Activated CD8-positive, alpha-beta memory T cell treated with anti-CD3 and anti-CD28 coated beads for 1 hour (primary cell): ENCODE measurements at regions not wholly inside any gene's neighbourhood (a gene's known extent, or its start where the extent isn't known, plus 50 kb on each side); places are given as distances from the start of the nearest gene placed in this dataset.

Experiments used
- DNase-seq, 2 donors: peaks; one replicate each; pipeline ENCODE4 v3.0.0-alpha.2; 2020; ENCODE audit warnings: low read depth in 1 of 2; ENCODE audit errors: extremely low read depth in 1 of 2

DNA sequence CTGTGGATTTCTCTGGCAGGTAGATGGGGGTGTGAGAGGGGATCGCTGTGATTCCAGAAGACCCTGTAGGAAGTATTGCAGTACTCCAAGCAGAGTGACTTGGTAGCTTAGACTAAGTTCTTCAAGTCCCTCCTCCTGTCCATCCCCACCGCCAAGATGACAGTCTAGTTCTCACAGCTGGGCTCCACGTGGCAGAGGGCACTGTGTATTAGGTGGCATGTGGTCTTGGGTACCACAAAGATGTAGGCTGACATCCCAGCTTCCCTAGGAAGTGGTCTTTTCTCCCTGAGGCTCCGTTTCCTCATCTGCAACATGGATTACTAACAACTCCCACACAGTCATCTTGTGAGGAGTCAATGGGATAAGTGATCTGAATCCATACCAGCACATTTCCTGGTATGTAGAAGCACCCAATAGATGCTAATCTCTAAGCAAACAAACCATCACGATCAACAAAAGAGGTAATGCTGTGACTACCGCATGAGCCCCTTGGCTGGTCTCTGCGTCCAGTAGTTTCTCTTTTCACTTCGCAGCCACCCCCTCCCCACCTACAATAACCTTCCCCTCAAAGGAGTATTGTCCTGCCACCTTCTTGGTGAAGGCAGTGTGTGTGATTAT is 349.1 kb upstream of the EEF2KMT start:
- no peak for DNase-seq

DNA sequence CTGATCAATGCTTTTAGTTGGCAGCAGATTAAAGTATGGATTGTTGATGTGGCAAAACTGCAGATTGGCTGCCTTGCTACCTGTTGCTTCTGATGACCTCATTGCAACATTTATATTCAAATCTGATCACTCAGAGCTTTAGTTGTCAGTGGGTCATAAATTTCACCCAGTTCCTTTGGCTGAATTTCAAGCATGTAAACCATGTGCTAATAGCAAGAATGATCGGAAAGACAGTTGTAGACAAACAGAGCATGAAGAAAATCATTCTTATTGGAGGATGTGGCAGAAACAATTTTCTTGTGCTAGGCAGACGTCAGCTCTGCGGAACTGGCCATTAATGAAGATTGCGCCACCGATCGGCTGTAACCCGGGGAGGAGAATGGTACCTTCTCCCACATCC is 346.6 kb upstream of the EEF2KMT start:
- no peak for DNase-seq

DNA sequence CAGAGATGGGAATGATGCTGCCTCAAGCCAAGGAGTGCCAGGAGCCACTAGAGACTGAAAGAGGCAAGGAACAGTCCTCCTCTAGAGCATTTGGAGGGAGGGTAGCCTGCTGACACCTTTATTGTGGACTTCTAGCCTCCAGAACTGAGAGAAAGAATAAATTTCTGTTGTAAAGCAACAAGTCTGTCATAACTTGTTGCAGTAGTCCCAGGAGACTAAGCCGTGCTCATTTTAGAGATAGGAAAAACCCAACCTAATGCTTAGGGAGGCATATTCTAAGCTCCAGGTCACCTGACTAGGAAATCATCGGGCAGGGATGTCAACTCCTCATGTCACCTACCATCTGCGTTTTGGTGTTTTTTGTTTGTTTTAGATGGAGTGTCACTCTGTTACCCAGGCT is 345.4 kb upstream of the EEF2KMT start:
- DNase-seq: no peak

DNA sequence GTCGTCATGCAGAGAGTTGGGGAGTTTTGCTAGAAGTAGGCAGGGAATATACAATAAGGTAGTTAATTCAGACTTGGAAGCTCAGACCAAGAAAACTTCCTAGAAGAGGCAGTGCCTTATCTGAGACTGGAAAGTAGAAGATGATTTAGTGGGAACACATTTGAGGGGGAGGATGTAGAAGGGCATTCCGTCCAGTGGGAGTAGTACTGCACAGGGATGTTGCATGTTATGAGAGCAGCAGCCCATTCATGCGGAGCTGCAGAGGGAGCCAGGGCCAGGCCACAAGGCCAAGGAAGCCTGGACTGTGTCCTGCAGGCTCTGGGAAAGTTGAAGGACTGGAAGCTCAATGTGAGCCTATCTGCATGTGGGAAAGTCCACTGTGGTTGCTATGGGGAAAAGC is 344.5 kb upstream of the EEF2KMT start:
- DNase-seq: no peak

DNA sequence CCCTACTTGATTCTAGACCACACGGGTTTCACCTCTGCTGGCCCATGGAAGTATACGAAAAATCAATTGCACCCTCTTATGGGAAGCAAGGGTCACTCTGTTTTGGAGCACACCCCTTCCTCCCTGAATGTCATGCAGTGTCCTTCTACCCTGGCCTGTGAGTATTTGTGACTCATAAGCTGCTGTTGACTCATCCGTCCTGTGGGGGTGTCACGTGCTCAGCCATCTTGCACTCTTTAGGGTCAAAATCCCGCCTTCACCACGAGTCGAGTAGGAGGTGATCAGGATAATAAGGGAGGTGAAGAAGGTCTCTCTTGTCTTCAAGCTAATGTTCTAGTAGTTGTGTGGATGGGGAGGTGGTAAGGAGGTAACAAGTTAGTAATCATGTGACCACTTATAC is 341.0 kb upstream of the EEF2KMT start:
- no peak for DNase-seq

DNA sequence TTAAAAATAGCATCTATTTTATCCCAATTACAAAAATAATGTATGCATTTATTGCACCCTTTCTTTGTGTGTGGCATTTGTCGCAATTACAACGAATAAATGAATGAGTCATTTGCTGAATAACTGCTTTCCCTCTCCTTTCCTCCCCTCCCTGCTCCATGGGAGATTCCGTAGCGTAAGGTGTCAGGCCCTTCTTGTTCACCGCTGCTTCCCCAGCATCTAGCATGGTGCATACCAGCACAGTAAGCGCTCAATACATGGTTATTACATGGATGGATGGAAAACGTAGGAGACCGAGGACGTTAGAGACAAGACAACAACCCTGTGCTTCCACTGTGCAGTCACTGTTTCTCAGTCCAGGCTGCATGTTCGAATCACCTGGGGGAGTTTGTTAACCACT is 336.0 kb upstream of the EEF2KMT start:
- DNase-seq: no peak

DNA sequence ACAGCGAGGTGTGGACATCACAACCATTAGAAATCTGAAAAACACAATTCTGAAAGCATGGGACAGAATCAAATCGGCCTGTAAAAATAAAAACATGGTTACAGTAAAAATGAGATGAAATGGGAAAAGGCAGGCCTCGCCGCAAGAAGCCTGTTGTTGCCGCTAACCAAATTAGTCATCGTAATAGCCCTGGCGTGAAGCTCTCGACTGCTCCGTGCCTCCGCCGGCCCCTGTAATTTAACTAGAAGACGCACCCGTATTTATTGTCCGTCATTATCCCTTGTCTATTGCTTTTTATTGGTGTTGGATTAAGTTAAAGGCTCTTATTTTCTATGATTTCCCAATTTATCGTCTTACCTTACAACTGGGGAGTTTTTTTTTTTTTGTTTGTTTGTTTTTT is 334.6 kb upstream of the EEF2KMT start:
- no peak for DNase-seq

DNA sequence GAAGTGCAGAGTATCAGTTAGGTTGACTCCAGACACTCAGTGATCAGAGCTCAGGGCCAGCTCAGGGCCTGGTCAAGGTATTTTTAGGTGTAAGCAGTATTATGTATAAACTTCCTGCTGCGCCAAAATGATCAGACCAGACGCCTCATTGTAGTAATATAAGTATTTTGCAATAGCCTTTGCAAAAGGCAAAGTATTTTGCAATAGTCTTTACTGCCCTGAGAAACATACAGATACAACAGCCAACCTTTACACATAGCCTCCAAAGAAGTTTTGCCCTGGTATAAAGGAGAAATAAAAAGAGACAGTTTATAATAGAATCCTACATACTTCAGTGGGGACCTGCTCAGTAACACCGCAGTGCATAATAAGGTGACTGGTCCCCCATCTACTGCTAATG is 333.0 kb upstream of the EEF2KMT start:
- DNase-seq: no peak

DNA sequence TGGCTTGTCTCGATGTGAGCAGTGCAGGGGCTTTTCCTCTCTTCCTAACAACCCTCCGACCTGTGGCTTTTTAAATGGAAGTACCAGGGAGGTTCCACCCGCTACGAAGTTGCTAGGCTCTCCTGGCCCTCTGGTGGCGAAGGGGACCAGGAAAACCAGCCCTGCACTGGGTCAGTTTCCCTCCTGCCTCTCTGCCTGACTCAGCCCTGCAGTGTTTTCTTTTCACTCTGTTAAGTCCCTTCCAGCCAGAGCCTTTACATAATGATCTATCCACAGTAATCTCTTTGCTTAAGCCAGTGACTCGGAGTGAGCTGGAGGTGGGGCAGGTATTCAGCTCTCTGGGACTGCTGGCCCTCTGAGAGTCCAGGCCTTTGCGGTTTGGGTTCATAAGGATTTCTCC is 331.3 kb upstream of the EEF2KMT start:
- DNase-seq: no peak

DNA sequence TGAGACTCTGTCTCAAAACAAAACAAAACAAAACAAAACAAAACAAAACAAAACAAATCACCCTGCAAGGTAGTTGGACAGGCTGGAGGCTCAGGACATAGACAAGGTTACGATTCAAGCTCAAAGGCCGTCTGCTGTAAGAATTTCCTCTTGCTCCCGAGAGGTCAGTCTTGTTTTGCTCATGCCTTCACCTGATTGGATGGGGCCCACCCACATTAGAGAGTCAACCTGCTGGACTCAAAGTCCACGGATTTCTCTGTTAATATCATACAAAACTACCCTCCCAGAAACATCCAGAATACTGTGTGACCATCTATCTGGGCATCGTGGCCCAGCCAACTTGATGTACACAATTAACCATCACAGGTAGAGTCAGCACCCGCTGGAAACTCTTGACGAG is 330.0 kb upstream of the EEF2KMT start:
- DNase-seq: no peak

DNA sequence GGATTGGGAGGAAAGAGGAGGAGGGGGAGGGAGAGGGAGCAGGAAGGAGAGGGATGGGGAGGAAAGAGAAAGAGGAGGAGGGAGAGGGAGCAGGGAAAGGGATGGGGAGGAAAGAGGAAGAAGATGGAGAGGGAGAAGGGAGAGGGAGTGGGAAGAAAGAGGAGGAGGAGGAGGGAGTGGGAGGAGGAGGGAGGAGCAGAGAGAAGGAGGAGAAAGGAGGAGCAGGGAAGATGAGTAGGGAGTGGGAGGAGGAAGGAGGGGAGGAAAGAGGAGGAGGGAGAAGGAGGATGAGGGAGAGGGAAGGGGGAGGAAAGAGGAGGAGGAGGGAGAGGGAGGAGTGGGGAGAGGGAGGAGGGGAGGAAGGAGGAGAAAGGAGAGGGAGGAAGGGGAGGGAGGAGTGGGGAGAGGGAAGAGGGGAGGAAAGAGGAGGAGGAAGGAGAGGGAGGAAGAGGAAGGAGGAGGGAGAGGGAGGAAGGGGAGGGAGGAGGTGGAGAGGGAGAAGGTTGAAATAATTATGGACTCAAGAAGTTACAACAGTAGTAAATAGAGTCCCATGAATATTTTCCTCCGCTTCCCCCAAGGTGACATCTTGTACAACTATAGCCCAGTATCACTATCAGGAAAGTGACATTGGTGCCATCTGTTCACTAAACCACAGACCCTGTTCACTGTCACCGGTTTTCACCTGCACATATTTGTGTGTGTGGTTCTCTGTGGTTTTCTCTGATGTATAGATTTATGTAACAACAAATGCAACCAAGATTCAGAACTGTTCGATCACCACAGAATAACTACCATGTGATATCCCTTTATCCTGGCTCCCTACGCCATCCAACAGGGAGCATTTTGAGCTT is 325.3 kb upstream of the EEF2KMT start:
- DNase-seq: no peak

DNA sequence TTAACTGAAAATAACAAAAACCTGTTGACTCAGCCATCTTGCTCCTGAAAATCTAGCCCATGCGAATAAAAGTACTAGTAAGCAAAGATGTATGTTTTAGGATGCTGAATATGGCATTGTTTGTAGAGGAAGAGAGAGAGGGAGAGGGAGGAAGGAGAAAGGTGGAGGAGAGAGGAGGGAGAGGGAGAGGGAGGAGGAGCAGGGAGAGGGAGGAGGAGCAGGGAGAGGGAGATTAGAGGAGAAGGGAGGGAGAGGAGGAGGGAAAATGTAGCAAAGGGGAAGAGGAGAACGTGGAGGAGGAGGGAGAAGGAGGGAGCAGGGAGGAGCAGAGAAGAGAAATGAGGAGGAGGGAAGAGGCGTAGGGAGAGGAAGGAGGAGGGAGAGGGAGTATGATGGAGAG is 324.5 kb upstream of the EEF2KMT start:
- no peak for DNase-seq

DNA sequence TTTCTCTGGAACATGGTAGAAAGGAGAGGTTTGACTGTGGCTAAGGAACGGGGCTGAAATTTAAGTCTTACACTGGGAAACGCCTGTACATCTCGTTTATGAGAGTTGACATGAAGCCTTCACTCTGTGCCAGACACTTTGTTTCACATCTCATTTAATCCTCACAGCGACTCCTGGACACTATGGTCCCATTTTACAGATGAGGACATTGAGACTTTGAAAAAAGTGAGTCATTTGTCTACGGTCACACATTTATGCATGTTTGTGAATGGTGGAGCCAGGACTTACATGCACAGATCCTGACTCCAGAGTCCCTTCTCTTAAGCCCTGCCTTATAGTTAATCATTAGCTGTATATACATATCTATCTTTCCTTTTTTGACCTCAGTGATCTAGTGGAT is 318.4 kb upstream of the EEF2KMT start:
- DNase-seq: no peak

DNA sequence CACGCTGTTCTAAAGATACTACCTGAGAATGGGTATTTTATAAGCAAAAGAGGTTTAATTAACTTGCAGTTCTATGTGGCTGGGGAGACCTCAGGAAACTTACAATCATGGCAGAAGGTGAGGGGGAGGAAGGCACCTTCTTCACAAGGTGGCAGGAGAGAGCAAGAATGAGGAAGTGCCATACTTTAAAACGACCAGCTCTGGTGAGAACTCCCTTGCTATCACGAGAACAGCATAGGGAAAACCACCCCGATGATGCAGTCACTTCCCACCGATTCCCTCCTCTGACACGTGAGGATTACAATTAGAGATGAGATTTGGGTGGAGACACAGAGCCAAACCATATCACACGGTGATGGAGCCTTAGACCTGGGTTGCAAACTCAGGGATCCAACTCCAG is 317.5 kb upstream of the EEF2KMT start:
- DNase-seq: no peak

DNA sequence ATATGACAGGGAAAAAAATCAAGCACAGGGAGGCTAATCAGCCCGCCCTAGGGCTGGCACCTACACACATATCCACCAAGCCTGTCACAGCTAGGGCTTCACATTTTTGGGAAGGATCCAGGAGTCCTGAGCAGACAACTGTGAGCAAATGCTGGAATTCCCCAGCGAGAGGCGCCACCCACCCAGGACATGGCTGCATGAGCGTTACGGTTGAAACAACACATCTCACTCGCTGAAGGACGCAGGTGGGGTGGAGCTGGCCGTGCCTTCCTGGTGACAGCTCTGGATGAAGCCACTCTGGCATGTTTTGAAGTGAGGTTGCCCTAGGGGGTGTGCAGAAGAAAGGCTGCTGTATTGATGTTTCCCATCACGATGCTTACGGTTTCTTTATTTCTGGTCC is 315.1 kb upstream of the EEF2KMT start:
- DNase-seq: no peak

DNA sequence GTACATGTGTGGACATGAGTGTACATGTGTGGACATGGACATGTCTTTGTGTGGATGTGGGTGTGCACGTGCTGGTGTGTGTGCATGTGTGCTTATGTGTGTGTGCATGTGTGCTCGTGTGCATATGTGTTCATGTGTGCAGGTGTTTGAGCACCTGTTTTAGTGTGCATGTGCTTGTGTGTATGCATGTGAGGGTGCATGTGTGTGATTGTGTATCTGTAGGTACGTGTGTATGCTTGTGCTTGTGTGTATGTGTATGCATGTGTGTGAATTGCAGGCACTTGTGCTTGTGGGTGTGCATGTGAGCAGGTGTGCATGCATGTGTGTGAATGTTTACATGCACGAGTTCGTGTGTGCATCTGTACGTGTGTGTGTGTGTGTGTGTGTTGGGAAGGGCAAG is 300.6 kb upstream of the EEF2KMT start:
- DNase-seq: no peak

DNA sequence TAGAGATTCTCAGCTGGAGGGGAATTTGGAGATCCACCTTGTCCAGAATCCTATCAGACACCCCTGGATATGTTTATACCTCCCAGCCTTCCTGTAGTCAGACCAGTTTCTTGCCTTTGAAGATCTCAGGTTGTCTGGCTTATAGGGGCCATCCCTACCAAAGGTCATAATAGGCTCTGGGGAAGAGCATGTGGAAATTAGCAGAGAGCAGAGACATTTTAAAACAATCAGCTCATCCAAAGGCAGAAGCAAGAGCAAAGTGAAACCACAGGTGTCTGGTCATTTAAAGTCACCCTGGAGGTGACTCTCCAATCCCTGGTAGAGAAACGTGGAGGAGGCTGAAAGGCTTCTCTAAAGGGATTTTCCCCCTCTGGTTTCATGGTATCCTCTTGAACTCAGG is 299.3 kb upstream of the EEF2KMT start:
- DNase-seq: no peak

DNA sequence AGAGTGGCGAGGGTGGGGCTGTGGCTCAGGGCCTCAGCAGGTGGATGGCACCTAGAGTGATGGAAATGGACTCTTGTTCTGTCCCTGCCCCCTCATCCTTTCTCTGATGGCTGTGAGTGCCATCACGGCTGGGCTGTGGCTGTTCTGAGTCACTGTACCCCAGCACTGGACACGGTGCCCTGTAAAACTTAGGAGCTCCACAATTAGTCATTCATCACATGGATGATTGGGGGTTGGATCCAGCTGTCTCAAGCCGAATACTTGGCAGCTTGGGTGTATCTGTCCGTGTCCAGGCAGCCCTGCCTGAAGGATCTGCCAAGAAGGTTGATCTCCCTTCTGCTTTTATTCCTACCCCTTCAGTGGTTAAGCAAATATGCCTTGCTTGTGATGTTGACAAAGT is 295.5 kb upstream of the EEF2KMT start:
- DNase-seq: no peak

DNA sequence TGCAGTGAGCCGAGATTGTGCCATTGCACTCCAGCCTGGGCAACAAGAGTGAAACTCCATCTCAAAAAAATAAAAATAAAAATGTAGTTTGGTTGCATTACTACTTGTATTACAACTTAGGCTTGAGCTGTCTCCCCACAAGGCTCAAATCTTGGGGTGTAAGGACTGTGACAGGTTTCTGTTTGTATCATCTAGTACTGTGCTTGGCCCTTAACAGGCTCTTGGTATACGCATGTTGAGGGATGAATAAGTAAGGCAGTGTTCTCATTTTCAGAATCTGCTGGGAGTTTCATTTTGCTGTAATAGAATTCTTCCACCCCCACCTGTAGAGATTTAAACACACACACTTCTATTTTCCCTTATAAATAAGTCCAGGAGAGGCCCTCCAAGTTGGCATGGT is 289.4 kb upstream of the EEF2KMT start:
- no peak for DNase-seq

DNA sequence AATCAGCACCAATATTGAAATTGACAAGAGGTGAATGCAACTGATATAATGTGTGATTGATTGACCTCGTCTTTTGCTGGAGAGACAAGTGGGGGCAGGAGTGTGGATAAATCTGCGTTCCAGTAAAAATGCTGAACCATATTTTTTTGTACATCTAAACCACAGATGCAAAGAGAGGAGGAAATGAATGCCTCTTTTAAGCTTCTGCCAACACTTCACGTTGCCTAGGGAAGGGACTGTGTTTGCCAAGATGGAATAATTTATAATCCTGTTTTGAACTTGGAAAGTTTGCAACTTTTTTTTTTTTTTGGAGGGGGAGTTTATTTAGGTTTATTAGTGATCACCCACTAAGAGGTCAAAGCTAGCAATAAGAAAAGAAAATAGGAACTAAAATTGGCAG is 288.2 kb upstream of the EEF2KMT start:
- no peak for DNase-seq

DNA sequence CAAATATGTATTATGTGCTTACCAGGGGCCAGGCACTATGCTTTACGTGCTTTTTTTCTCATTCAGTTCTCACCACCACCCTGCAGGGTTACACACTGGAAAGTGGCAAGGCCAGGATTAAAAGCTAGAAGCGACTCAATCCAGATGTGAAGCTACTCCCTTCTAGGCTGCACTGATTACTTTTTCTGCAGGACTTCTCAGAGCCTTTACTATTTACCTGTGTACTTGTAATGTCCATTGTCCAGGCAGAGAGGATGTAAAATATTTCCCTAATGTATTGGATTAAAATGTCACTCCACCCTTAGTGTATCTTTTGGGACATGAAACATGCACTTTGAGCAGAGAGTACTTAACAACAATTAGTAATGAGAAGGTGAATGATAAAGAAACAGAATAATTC is 287.5 kb upstream of the EEF2KMT start:
- DNase-seq: no peak

DNA sequence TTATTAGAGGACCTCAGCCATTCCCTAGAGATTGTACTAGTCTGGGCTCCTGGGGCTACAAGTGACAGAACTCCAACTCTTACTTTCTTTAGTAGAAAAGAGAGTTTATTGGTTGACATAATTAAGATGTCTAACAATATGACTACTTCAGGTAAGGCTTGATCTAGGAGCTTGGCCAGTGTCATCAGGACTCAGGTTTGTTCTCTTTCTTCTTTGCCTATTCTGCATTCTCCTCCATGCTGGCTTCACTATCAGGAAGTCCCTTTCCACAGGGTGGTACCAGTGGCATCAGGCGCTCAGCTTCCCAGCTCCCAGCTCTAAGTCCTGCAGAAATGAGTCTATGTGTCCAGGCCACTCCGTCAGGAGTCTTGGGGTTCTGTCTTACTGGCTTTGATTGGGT is 286.1 kb upstream of the EEF2KMT start:
- DNase-seq: no peak

DNA sequence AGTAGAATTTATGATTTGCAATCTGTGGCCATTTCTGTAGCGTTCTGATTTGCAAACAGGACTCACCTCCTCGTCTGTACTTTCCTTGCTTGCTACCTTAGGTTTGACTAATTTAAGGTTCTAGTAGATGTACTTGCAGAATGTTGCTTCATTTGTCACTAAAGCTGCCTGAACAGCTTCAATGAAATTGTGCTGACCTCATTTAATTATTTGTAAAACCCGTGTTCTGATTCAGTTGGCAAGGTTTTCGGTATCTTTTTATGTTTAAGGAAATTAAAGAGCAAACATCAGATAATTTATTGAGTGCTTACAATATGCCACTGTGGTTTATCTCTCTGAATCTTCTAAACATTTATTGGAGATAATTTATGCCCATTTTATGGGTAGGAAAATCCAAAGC is 284.9 kb upstream of the EEF2KMT start:
- DNase-seq: no peak
